ENCODE measurements at regions not wholly inside any gene's neighbourhood (a gene's known extent, or its start where the extent isn't known, plus 50 kb on each side); places are given as distances from the start of the nearest gene placed in this dataset.
A peak's percentile ranks its signal among the peaks of the same experiment; 100 is the strongest.

DNA sequence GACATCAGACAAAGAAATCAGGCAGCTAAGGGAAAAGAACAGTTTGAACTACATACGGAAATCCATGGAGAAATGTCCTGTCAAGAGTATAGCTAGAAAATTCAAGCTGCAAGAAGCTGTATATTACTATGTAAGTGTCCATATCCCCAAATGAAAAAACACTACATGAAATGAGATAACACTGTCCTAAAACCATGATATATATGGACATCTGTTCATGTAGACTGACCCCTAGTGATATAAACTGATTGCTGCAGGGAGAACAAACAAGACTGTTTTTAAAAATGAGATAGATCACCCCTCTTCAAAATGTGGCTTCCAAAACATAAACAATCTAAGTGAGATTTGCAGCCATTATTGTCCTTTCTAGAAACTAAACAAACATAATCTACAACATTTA is 985.6 kb downstream of the EPHA3 start:
- no peaks in the 10 kb centered on the region for H3K36me3 Mint-ChIP-seq (ENCODE audit: insufficient read depth)
- peaks cover 8% of the 10 kb centered on the region for H3K4me1 Mint-ChIP-seq (ENCODE audit: low read depth)
- no peaks in the 10 kb centered on the region for H3K9me3 Mint-ChIP-seq (ENCODE audit: low read depth)
- H3K27me3 Mint-ChIP-seq = peaks cover 13% of the 10 kb centered on the region
- H3K27ac Mint-ChIP-seq = no peak overlapping the region
- peak; percentile 53 for TF ChIP-seq CTCF (IDR thresholded peaks at IDR 0.05; ENCODE audit: unreplicated experiment)
- H3K4me3 Mint-ChIP-seq (ENCODE audit: low read depth) = no peak overlapping the region
- no peak for DNase-seq (ENCODE audit: low spot score, unreplicated experiment)

GRCh38 chr3:90095811-90096210 is 988.4 kb downstream of the EPHA3 start:
- DNase-seq (ENCODE audit: low spot score, unreplicated experiment) = no peak
- H3K27ac Mint-ChIP-seq = no peak overlapping the region
- H3K36me3 Mint-ChIP-seq (ENCODE audit: insufficient read depth) = no peaks in the 10 kb centered on the region
- no peak overlapping the region for H3K4me3 Mint-ChIP-seq (ENCODE audit: low read depth)
- H3K9me3 Mint-ChIP-seq (ENCODE audit: low read depth) = no peaks in the 10 kb centered on the region
- H3K4me1 Mint-ChIP-seq (ENCODE audit: low read depth) = no peaks in the 10 kb centered on the region
- no peaks in the 10 kb centered on the region for H3K27me3 Mint-ChIP-seq
- no peak for TF ChIP-seq CTCF (IDR thresholded peaks at IDR 0.05; ENCODE audit: unreplicated experiment)

- no peak for DNase-seq (ENCODE audit: low spot score, unreplicated experiment)
- TF ChIP-seq CTCF (IDR thresholded peaks at IDR 0.05; ENCODE audit: unreplicated experiment) = no peak
- H3K4me1 Mint-ChIP-seq (ENCODE audit: low read depth) = no peaks in the 10 kb centered on the region
- H3K36me3 Mint-ChIP-seq (ENCODE audit: insufficient read depth) = no peaks in the 10 kb centered on the region
- no peaks in the 10 kb centered on the region for H3K27me3 Mint-ChIP-seq
- no peak overlapping the region for H3K4me3 Mint-ChIP-seq (ENCODE audit: low read depth)
- H3K27ac Mint-ChIP-seq = no peak overlapping the region
- H3K9me3 Mint-ChIP-seq (ENCODE audit: low read depth) = no peaks in the 10 kb centered on the region
Observed at GRCh38 chr3:90099493-90099892, 992.1 kb downstream of the EPHA3 start.

- H3K9me3 Mint-ChIP-seq (ENCODE audit: low read depth) = peaks cover 3% of the 10 kb centered on the region
Observed at GRCh38 chr3:90102146-90102545, 994.7 kb downstream of the EPHA3 start.

DNA sequence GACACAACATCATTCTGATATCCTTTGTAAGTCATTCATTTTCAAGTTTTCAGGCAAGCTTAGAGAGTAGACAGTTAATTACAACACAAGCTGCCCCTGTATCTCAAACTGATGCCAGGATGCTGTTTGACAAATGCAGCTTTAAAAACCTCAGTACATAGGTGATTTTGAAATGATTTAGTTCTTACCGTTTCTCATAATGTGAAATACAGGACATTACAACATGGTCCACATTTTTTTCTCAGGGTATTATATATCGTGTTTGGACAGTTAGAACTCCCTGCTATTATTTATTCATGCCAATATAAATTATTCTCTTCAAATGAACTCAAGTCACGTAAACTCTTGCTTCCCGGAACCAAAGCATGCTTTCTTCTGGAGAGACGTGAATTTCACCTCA is 1013.9 kb downstream of the EPHA3 start:
- Mint-ChIP-seq H3K9me3 (ENCODE audit: low read depth) (peaks cover 3% of the 10 kb centered on the region), H3K4me3 (ENCODE audit: low read depth) (no peak overlapping the region), H3K27me3 (no peaks in the 10 kb centered on the region), H3K27ac (no peak overlapping the region), H3K4me1 (ENCODE audit: low read depth) (no peaks in the 10 kb centered on the region), H3K36me3 (ENCODE audit: insufficient read depth) (no peaks in the 10 kb centered on the region)
- DNase-seq (ENCODE audit: low spot score, unreplicated experiment) = no peak
- no peak for TF ChIP-seq CTCF (IDR thresholded peaks at IDR 0.05; ENCODE audit: unreplicated experiment)

More at GRCh38 chr3:90102146-90102545, 994.7 kb downstream of the EPHA3 start:
- H3K36me3 Mint-ChIP-seq (ENCODE audit: insufficient read depth) = no peaks in the 10 kb centered on the region
- TF ChIP-seq CTCF (IDR thresholded peaks at IDR 0.05; ENCODE audit: unreplicated experiment) = no peak
- H3K27ac Mint-ChIP-seq = no peak overlapping the region
- no peaks in the 10 kb centered on the region for H3K4me1 Mint-ChIP-seq (ENCODE audit: low read depth)
- no peaks in the 10 kb centered on the region for H3K27me3 Mint-ChIP-seq
- DNase-seq (ENCODE audit: low spot score, unreplicated experiment) = no peak
- no peak overlapping the region for H3K4me3 Mint-ChIP-seq (ENCODE audit: low read depth)
